ENCODE measurements at regions not wholly inside any gene's neighbourhood (a gene's known extent, or its start where the extent isn't known, plus 50 kb on each side); places are given as distances from the start of the nearest gene placed in this dataset.

DNA sequence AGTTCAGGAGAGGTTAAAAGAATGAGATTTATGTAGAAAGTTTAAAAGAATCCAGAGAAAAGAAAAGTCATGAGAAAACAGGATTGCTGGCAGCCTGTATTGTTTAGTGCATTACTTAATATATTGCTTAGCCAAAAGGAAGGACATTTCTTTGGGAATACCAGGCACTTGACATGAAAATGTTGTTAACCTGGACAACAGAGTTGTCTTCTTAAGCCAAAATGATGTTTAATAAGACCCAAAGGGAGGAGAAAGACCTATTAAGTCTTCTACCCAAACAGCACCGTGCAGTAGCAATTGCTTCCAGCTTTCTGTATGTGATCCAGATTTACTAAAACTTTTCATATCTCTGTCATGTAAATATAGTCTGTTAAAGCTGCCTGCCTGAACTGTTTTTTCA is 74.0 kb upstream of the PRLR start:
- TF ChIP-seq, protein P1, sequence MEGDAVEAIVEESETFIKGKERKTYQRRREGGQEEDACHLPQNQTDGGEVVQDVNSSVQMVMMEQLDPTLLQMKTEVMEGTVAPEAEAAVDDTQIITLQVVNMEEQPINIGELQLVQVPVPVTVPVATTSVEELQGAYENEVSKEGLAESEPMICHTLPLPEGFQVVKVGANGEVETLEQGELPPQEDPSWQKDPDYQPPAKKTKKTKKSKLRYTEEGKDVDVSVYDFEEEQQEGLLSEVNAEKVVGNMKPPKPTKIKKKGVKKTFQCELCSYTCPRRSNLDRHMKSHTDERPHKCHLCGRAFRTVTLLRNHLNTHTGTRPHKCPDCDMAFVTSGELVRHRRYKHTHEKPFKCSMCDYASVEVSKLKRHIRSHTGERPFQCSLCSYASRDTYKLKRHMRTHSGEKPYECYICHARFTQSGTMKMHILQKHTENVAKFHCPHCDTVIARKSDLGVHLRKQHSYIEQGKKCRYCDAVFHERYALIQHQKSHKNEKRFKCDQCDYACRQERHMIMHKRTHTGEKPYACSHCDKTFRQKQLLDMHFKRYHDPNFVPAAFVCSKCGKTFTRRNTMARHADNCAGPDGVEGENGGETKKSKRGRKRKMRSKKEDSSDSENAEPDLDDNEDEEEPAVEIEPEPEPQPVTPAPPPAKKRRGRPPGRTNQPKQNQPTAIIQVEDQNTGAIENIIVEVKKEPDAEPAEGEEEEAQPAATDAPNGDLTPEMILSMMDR (IDR thresholded peaks at IDR 0.05) = no peak
- no peak for TF ChIP-seq POLR2A (IDR thresholded peaks at IDR 0.05)
